Cerebellar nuclear complex (tissue), 1 donor: ENCODE measurements at regions not wholly inside any gene's neighbourhood (a gene's known extent, or its start where the extent isn't known, plus 50 kb on each side); places are given as distances from the start of the nearest gene placed in this dataset.
"Not testable (repeated sequence)": the region's sequence is repeated elsewhere in the genome, so short reads cannot be mapped to it uniquely, and the experiment has no call there.

Experiments used
- DNase-seq, 2 experiments: peaks; one replicate each; lab custom pipeline; 2025; lab: John Stamatoyannopoulos, UW

- DNase-seq, result no peak
Observed at GRCh38 chr15:95687686-95688085, 642.8 kb upstream of the NR2F2 start.

GRCh38 chr15:95690631-95691340 is 639.7 kb upstream of the NR2F2 start:
- DNase-seq, result no peak

- DNase-seq, result no peak
Observed at GRCh38 chr15:95693917-95694316, 636.6 kb upstream of the NR2F2 start.

GRCh38 chr15:95698230-95698629 is 632.3 kb upstream of the NR2F2 start:
- no peak for DNase-seq

GRCh38 chr15:95698951-95699350 is 631.5 kb upstream of the NR2F2 start:
- DNase-seq, result no peak

GRCh38 chr15:95699578-95699977 is 630.9 kb upstream of the NR2F2 start:
- no peak for DNase-seq

GRCh38 chr15:95700692-95701091 is 629.8 kb upstream of the NR2F2 start:
- DNase-seq, result not testable (repeated sequence)

- no peak for DNase-seq
Observed at GRCh38 chr15:95701410-95701809, 629.1 kb upstream of the NR2F2 start.

- no peak for DNase-seq
Observed at GRCh38 chr15:95709959-95710695, 620.4 kb upstream of the NR2F2 start.

- DNase-seq, result no peak
Observed at GRCh38 chr15:95712785-95713184, 617.7 kb upstream of the NR2F2 start.

- no peak for DNase-seq
Observed at GRCh38 chr15:95713324-95713723, 617.2 kb upstream of the NR2F2 start.

GRCh38 chr15:95715116-95715903 is 615.2 kb upstream of the NR2F2 start:
- DNase-seq, result no peak

GRCh38 chr15:95715906-95716656 is 614.4 kb upstream of the NR2F2 start:
- no peak for DNase-seq

GRCh38 chr15:95716708-95717107 is 613.8 kb upstream of the NR2F2 start:
- no peak for DNase-seq

- DNase-seq, result peak in 1 of 2 experiments; percentile 60
Observed at GRCh38 chr15:95718441-95718840, 612.1 kb upstream of the NR2F2 start.

- no peak for DNase-seq
Observed at GRCh38 chr15:95724908-95725633, 605.4 kb upstream of the NR2F2 start.

GRCh38 chr15:95726891-95727290 is 603.6 kb upstream of the NR2F2 start:
- DNase-seq, result no peak

- DNase-seq, result no peak
Observed at GRCh38 chr15:95733931-95734330, 596.6 kb upstream of the NR2F2 start.

GRCh38 chr15:95734422-95735316 is 595.8 kb upstream of the NR2F2 start:
- no peak for DNase-seq

- no peak for DNase-seq
Observed at GRCh38 chr15:95737060-95737459, 593.4 kb upstream of the NR2F2 start.
